Ishikawa (cell line): ENCODE measurements at regions not wholly inside any gene's neighbourhood (a gene's known extent, or its start where the extent isn't known, plus 50 kb on each side); places are given as distances from the start of the nearest gene placed in this dataset.

ENCODE experiments used
- CEBPB ChIP-seq: IDR thresholded peaks from 2 replicates; pipeline ENCODE4 v1.6.1; 2012
- CREB1 ChIP-seq: IDR thresholded peaks from 2 replicates; pipeline ENCODE4 v1.6.1; 2012; ENCODE audit warnings: low read depth
- EGR1 ChIP-seq: IDR thresholded peaks from 2 replicates; pipeline ENCODE4 v1.6.1; 2012
- EP300 ChIP-seq: IDR thresholded peaks from 2 replicates; pipeline ENCODE4 v1.6.1; 2012; ENCODE audit warnings: borderline replicate concordance
- FOXM1 ChIP-seq: IDR thresholded peaks from 2 replicates; pipeline ENCODE4 v1.6.1; 2012; ENCODE audit warnings: low read depth, borderline replicate concordance
- MAX ChIP-seq: IDR thresholded peaks from 2 replicates; pipeline ENCODE4 v1.6.1; 2012
- NFIC ChIP-seq: IDR thresholded peaks from 2 replicates; pipeline ENCODE4 v1.6.1; 2012
- RAD21 ChIP-seq: IDR thresholded peaks from 2 replicates; pipeline ENCODE4 v1.6.1; 2012; ENCODE audit warnings: low read depth
- REST ChIP-seq: IDR thresholded peaks from 2 replicates; pipeline ENCODE4 v1.6.1; 2012; ENCODE audit warnings: low read depth, mild to moderate bottlenecking
- TAF1 ChIP-seq: IDR thresholded peaks from 2 replicates; pipeline ENCODE4 v1.6.1; 2012; ENCODE audit warnings: low read depth, mild to moderate bottlenecking
- TCF12 ChIP-seq: IDR thresholded peaks from 2 replicates; pipeline ENCODE4 v1.6.1; 2012; ENCODE audit warnings: low read depth
- TEAD4 ChIP-seq: IDR thresholded peaks from 2 replicates; pipeline ENCODE4 v1.6.1; 2012
- USF1 ChIP-seq: IDR thresholded peaks from 2 replicates; pipeline ENCODE4 v1.6.1; 2012
- YY1 ChIP-seq: IDR thresholded peaks from 2 replicates; pipeline ENCODE4 v1.6.1; 2012; ENCODE audit warnings: low read depth
- ZBTB7A ChIP-seq: IDR thresholded peaks from 2 replicates; pipeline ENCODE4 v1.6.1; 2012; ENCODE audit warnings: low read depth

DNA sequence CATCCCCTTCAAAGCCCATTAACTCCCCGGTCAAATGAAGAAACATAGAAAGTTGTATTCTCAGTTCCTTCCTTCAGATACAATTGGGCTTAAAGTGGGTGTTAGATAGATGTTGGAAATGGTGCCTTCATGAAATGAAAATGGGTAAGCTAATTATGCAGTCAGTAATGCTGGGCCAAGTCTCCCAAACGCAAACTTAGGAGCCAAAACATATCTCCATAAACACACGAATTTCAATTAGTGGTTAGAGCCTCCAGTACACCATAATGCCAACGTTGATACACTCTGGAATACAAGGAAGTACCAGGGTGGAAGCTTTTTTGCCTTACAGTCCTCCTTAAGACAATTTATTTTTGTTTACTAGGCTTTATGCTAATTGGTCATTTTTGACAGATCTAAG lies 1059.0 kb downstream of the TUSC7 start:
- no peak for TF ChIP-seq NFIC
- no peak for TF ChIP-seq CREB1
- TF ChIP-seq REST = no peak
- TF ChIP-seq TAF1 = no peak
- no peak for TF ChIP-seq TCF12
- TF ChIP-seq YY1 = no peak
- TF ChIP-seq CEBPB = no peak
- no peak for TF ChIP-seq MAX
- no peak for TF ChIP-seq USF1
- TF ChIP-seq EGR1 = no peak
- no peak for TF ChIP-seq ZBTB7A
- no peak for TF ChIP-seq EP300
- no peak for TF ChIP-seq FOXM1
- no peak for TF ChIP-seq TEAD4
- TF ChIP-seq RAD21 = no peak

- TF ChIP-seq USF1 = no peak
Observed at GRCh38 chr3:117774130-117774529, 1064.6 kb downstream of the TUSC7 start.

DNA sequence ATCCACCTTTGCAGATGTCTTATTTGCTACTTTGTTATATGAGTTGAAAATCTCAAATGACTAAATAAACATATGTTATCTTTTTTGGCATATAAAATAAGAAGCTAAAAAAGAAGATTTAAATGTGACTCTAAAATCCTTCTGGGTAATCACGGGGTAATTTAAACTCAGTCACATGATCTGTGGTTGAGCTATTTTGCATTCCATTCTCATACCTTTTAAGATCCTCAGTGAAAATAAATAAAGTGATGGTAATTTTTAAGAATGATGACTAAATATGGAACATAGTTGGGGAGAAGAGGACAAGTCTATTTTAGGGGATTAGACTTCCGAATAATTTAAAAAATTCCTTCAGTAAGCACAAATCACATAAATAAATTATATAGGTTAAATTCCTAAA lies 1076.8 kb downstream of the TUSC7 start:
- TF ChIP-seq YY1 = no peak
- TF ChIP-seq TAF1 = no peak
- TF ChIP-seq EGR1 = no peak
- TF ChIP-seq RAD21 = no peak
- no peak for TF ChIP-seq MAX
- TF ChIP-seq USF1 = no peak
- no peak for TF ChIP-seq TCF12
- TF ChIP-seq REST = no peak

GRCh38 chr3:117788061-117788460 lies 1078.5 kb downstream of the TUSC7 start:
- no peak for TF ChIP-seq ZBTB7A
- peak; percentile 17; the same call in 1 of the 2 replicates for TF ChIP-seq EP300
- TF ChIP-seq NFIC = peak; percentile 18

DNA sequence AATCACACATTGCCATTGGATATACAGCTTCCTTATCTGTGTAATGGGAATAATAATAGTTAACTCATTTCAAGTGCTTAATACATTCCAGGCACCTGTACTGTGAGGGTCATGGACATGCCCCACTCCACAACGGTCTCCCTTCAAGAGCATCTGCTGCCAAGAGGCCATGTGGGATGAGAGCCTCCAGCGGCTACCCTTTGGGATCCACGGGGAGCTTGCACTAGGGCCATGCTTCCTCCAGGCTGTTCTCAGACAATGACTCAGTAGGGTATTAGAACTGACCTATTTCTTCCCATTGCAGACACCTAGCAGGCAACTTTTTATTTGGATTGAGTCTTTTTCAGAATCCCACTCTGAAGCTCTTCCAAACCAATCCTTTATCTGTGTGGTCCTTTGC lies 1078.9 kb downstream of the TUSC7 start:
- TF ChIP-seq ZBTB7A (no peak), MAX (no peak), TCF12 (no peak), EP300 (no peak), TAF1 (no peak), TEAD4 (no peak)

- TF ChIP-seq CREB1 = no peak
- no peak for TF ChIP-seq MAX
- no peak for TF ChIP-seq TEAD4
- TF ChIP-seq FOXM1 = no peak
- no peak for TF ChIP-seq USF1
- TF ChIP-seq EGR1 = no peak
- no peak for TF ChIP-seq RAD21
- no peak for TF ChIP-seq REST
- no peak for TF ChIP-seq NFIC
- no peak for TF ChIP-seq CEBPB
- TF ChIP-seq ZBTB7A = no peak
- no peak for TF ChIP-seq YY1
- TF ChIP-seq EP300 = no peak
- TF ChIP-seq TAF1 = no peak
- TF ChIP-seq TCF12 = no peak
Observed at GRCh38 chr3:117790235-117790987, 1080.8 kb downstream of the TUSC7 start.
